ENCODE measurements at regions not wholly inside any gene's neighbourhood (a gene's known extent, or its start where the extent isn't known, plus 50 kb on each side); places are given as distances from the start of the nearest gene placed in this dataset.

DNA sequence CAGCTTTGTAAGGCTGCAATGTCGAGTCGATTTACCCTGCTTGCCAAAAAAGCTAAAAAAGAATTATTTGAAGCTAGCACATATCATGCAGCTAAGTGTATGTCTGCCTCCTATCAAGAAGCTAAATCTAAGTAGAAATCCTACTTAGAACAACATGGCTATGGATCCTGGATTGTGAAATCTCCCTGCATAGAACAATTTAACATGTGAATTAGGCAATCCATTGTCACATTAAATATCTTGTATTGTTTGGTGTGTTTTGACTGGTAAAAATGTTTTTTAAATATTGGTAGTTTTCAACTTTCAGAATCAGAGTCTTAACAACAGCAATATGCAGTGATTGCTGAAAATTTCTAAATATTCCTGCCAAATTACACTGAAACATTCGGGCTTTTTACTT, 73.3 kb downstream of the SKIDA1 start:
- TF ChIP-seq, protein P1, sequence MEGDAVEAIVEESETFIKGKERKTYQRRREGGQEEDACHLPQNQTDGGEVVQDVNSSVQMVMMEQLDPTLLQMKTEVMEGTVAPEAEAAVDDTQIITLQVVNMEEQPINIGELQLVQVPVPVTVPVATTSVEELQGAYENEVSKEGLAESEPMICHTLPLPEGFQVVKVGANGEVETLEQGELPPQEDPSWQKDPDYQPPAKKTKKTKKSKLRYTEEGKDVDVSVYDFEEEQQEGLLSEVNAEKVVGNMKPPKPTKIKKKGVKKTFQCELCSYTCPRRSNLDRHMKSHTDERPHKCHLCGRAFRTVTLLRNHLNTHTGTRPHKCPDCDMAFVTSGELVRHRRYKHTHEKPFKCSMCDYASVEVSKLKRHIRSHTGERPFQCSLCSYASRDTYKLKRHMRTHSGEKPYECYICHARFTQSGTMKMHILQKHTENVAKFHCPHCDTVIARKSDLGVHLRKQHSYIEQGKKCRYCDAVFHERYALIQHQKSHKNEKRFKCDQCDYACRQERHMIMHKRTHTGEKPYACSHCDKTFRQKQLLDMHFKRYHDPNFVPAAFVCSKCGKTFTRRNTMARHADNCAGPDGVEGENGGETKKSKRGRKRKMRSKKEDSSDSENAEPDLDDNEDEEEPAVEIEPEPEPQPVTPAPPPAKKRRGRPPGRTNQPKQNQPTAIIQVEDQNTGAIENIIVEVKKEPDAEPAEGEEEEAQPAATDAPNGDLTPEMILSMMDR (IDR thresholded peaks at IDR 0.05), result no peak
- no peak for TF ChIP-seq POLR2A (IDR thresholded peaks at IDR 0.05)

All from Peyer's patch (tissue), 4 donors.